H9 (cell line): ENCODE measurements at regions not wholly inside any gene's neighbourhood (a gene's known extent, or its start where the extent isn't known, plus 50 kb on each side); places are given as distances from the start of the nearest gene placed in this dataset.

ENCODE experiments used
- DNase-seq: peaks from one replicate; pipeline ENCODE4 v3.0.0-alpha.2; 2017
- H2AFZ ChIP-seq: one replicate; pipeline ENCODE4 v1.6.1; 2013; ENCODE audit warnings: mild to moderate bottlenecking, low read length, control low read depth, moderate library complexity
- H2AK5ac ChIP-seq: 2 replicates; pipeline ENCODE4 v1.6.1; 2013; ENCODE audit warnings: low read length, control low read depth, mixed read lengths; ENCODE audit not compliant: insufficient read length
- H2BK120ac ChIP-seq: one replicate; pipeline ENCODE4 v1.6.1; 2013; ENCODE audit warnings: low read depth, mild to moderate bottlenecking, low read length, control low read depth, inconsistent platforms; ENCODE audit not compliant: poor library complexity, severe bottlenecking
- H2BK12ac ChIP-seq: 2 replicates; pipeline ENCODE4 v1.6.1; 2013; ENCODE audit warnings: low read length, control low read depth, mixed read lengths, low read depth; ENCODE audit not compliant: insufficient read length
- H2BK15ac ChIP-seq: 2 replicates; pipeline ENCODE4 v1.6.1; 2013; ENCODE audit warnings: low read depth, low read length, control low read depth
- H2BK20ac ChIP-seq: one replicate; pipeline ENCODE4 v1.6.1; 2013; ENCODE audit warnings: low read depth, mild to moderate bottlenecking, low read length, control low read depth, inconsistent platforms; ENCODE audit not compliant: poor library complexity, severe bottlenecking
- H2BK5ac ChIP-seq: 2 replicates; pipeline ENCODE4 v1.6.1; 2013; ENCODE audit warnings: low read length, control low read depth, mixed read lengths; ENCODE audit not compliant: insufficient read length
- H3K14ac ChIP-seq: 2 replicates; pipeline ENCODE4 v1.6.1; 2013; ENCODE audit warnings: low read length, control low read depth; ENCODE audit not compliant: insufficient read depth
- H3K18ac ChIP-seq: 2 replicates; pipeline ENCODE4 v1.6.1; 2013; ENCODE audit warnings: low read depth, mild to moderate bottlenecking, mixed read lengths, low read length, control low read depth; ENCODE audit not compliant: insufficient read length
- H3K23ac ChIP-seq: 2 replicates; pipeline ENCODE4 v1.6.1; 2013; ENCODE audit warnings: low read length, control low read depth, mixed read lengths, low read depth; ENCODE audit not compliant: insufficient read length
- H3K23me2 ChIP-seq: 2 replicates; pipeline ENCODE4 v1.6.1; 2013; ENCODE audit warnings: low read depth, mild to moderate bottlenecking, mixed read lengths, low read length, control low read depth; ENCODE audit not compliant: insufficient read length, poor library complexity, severe bottlenecking
- H3K27ac ChIP-seq: 2 replicates; pipeline ENCODE4 v1.5.1; 2013; ENCODE audit warnings: low read length, control low read depth, mixed read lengths, low read depth; ENCODE audit not compliant: insufficient read length
- H3K27me3 ChIP-seq: 2 replicates; pipeline ENCODE4 v1.6.1; 2013; ENCODE audit warnings: low read length, control low read depth, inconsistent platforms; ENCODE audit not compliant: insufficient read depth
- H3K4ac ChIP-seq: 2 replicates; pipeline ENCODE4 v1.6.1; 2013; ENCODE audit warnings: low read depth, mild to moderate bottlenecking, control low read depth, inconsistent platforms, low read length, moderate library complexity
- H3K4me1 ChIP-seq: 2 replicates; pipeline ENCODE4 v1.6.1; 2013; ENCODE audit warnings: low read length, control low read depth, inconsistent platforms; ENCODE audit not compliant: insufficient read depth
- H3K4me2 ChIP-seq: 2 replicates; pipeline ENCODE4 v1.6.1; 2013; ENCODE audit warnings: low read length, control low read depth, mixed read lengths; ENCODE audit not compliant: insufficient read length, insufficient read depth
- H3K56ac ChIP-seq: 2 replicates; pipeline ENCODE4 v1.6.1; 2013; ENCODE audit warnings: low read depth, mild to moderate bottlenecking, mixed read lengths, low read length, control low read depth; ENCODE audit not compliant: insufficient read length
- H3K79me1 ChIP-seq: 2 replicates; pipeline ENCODE4 v1.6.1; 2013; ENCODE audit warnings: low read depth, mild to moderate bottlenecking, moderate library complexity, low read length, control low read depth, inconsistent platforms; ENCODE audit not compliant: insufficient read depth, poor library complexity, severe bottlenecking
- H3K79me2 ChIP-seq: 2 replicates; pipeline ENCODE4 v1.6.1; 2013; ENCODE audit warnings: low read length, control low read depth, inconsistent platforms; ENCODE audit not compliant: insufficient read depth
- H3K9ac ChIP-seq: 2 replicates; pipeline ENCODE4 v1.6.1; 2013; ENCODE audit warnings: low read length, control low read depth, mixed read lengths; ENCODE audit not compliant: insufficient read length; ENCODE audit errors: extremely low read depth
- H3K9me3 ChIP-seq: one replicate; pipeline ENCODE4 v1.6.1; 2013; ENCODE audit warnings: low read depth, low read length, inconsistent platforms; ENCODE audit not compliant: control insufficient read depth
- H3T11ph ChIP-seq: one replicate; pipeline ENCODE4 v1.6.1; 2013; ENCODE audit warnings: mild to moderate bottlenecking, low read length, control low read depth, inconsistent platforms
- H4K20me1 ChIP-seq: one replicate; pipeline ENCODE4 v1.6.1; 2013; ENCODE audit not compliant: control insufficient read depth, insufficient read length, insufficient read depth
- H4K5ac ChIP-seq: 2 replicates; pipeline ENCODE4 v1.6.1; 2013; ENCODE audit warnings: low read depth, mild to moderate bottlenecking, mixed read lengths, low read length, control low read depth; ENCODE audit not compliant: insufficient read length
- H4K8ac ChIP-seq: replicated peaks from 2 replicates; pipeline ENCODE4 v1.6.1; 2013; ENCODE audit warnings: low read length, control low read depth, mixed read lengths, low read depth; ENCODE audit not compliant: insufficient read length
- H4K91ac ChIP-seq: 2 replicates; pipeline ENCODE4 v1.6.1; 2013; ENCODE audit warnings: low read depth, mild to moderate bottlenecking, moderate library complexity, mixed read lengths, low read length, control low read depth; ENCODE audit not compliant: insufficient read length
- H3K27ac Mint-ChIP-seq, 3 experiments: 2 replicates in 2 of 3; 3 replicates in 1 of 3; pipeline ENCODE4 v1.8.0; 2020 to 2021; ENCODE audit warnings: mixed read lengths in 3 of 3, mild to moderate bottlenecking in 1 of 3, moderate library complexity in 1 of 3
- H3K27me3 Mint-ChIP-seq: 2 replicates; pipeline ENCODE4 v1.8.0; 2021; ENCODE audit warnings: low read depth, mild to moderate bottlenecking, moderate library complexity, mixed read lengths
- H3K36me3 Mint-ChIP-seq, 3 experiments: 2 replicates in 2 of 3; 3 replicates in 1 of 3; pipeline ENCODE4 v1.8.0; 2020 to 2021; ENCODE audit warnings: low read depth in 3 of 3, mixed read lengths in 3 of 3; ENCODE audit not compliant: insufficient read depth in 1 of 3
- H3K4me1 Mint-ChIP-seq, 2 experiments: 2 replicates each; pipeline ENCODE4 v1.8.0; 2020; ENCODE audit warnings: mixed read lengths in 2 of 2
- H3K4me3 Mint-ChIP-seq, 2 experiments: 2 replicates in 1 of 2; 3 replicates in 1 of 2; pipeline ENCODE4 v1.8.0; 2020 to 2021; ENCODE audit warnings: mild to moderate bottlenecking in 2 of 2, mixed read lengths in 2 of 2, moderate library complexity in 1 of 2
- H3K9me3 Mint-ChIP-seq, 2 experiments: 2 replicates in 1 of 2; 3 replicates in 1 of 2; pipeline ENCODE4 v1.8.0; 2020; ENCODE audit warnings: mild to moderate bottlenecking in 2 of 2, mixed read lengths in 2 of 2, moderate library complexity in 1 of 2
- CTCF ChIP-seq: fragments of 200-600 bp; sonication (generic); conservative IDR thresholded peaks from 3 replicates; pipeline ENCODE4 v1.8.0; 2021; ENCODE audit warnings: antibody characterized with exemption, mild to moderate bottlenecking
- WGBS: extraction: QIAGEN DNeasy Blood & Tissue Kit; methylation state at CpG from one replicate; pipeline ENCODE4 v1.1.7; 2013; ENCODE audit warnings: missing lambda C conversion rate, low lambda C conversion rate, mixed read lengths; ENCODE audit not compliant: insufficient read length; ENCODE audit errors: extremely low coverage; 5-methylcytosine and 5-hydroxymethylcytosine counted together

GRCh38 chr18:47586418-47587070 lies 335.1 kb upstream of the SKOR2 start:
- H2BK20ac ChIP-seq: no peak overlapping the region
- no peak overlapping the region for H4K91ac ChIP-seq
- Mint-ChIP-seq H3K27me3 (no peaks in the 10 kb centered on the region; the same call in 1 of the 2 replicates), H3K36me3 (no peaks in the 10 kb centered on the region), H3K27ac (no peak overlapping the region), H3K4me3 (no peak overlapping the region), H3K9me3 (no peaks in the 10 kb centered on the region), H3K4me1 (peaks cover 3 to 9% of the 10 kb centered on the region in 2 experiments; a peak in 3 of 4 replicates)
- no peak overlapping the region for H3K14ac ChIP-seq
- no peak overlapping the region for H3K23ac ChIP-seq
- H3K9me3 ChIP-seq: no peaks in the 10 kb centered on the region
- no peak overlapping the region for H2BK15ac ChIP-seq
- H3K79me1 ChIP-seq: no peaks in the 10 kb centered on the region
- no peak overlapping the region for H2AFZ ChIP-seq
- H3K79me2 ChIP-seq: no peaks in the 10 kb centered on the region
- DNase-seq: no peak
- no peak overlapping the region for H3K27ac ChIP-seq
- WGBS: no CpG with 5 or more reads among the region's 2 CpGs
- no peak overlapping the region for H2BK120ac ChIP-seq
- H2AK5ac ChIP-seq: no peak overlapping the region
- H3K23me2 ChIP-seq: no peaks in the 10 kb centered on the region
- H3K4me2 ChIP-seq: no peak overlapping the region
- TF ChIP-seq CTCF: no peak
- H2BK12ac ChIP-seq: no peak overlapping the region
- H2BK5ac ChIP-seq: no peak overlapping the region
- H4K8ac ChIP-seq: no peak overlapping the region
- no peak overlapping the region for H3K56ac ChIP-seq
- no peak overlapping the region for H3T11ph ChIP-seq
- no peak overlapping the region for H3K9ac ChIP-seq
- H3K4ac ChIP-seq: no peak overlapping the region
- no peaks in the 10 kb centered on the region for H3K4me1 ChIP-seq
- H3K18ac ChIP-seq: no peak overlapping the region
- no peaks in the 10 kb centered on the region for H3K27me3 ChIP-seq
- no peaks in the 10 kb centered on the region for H4K20me1 ChIP-seq
- no peak overlapping the region for H4K5ac ChIP-seq
